ENCODE measurements at regions not wholly inside any gene's neighbourhood (a gene's known extent, or its start where the extent isn't known, plus 50 kb on each side); places are given as distances from the start of the nearest gene placed in this dataset.

DNA sequence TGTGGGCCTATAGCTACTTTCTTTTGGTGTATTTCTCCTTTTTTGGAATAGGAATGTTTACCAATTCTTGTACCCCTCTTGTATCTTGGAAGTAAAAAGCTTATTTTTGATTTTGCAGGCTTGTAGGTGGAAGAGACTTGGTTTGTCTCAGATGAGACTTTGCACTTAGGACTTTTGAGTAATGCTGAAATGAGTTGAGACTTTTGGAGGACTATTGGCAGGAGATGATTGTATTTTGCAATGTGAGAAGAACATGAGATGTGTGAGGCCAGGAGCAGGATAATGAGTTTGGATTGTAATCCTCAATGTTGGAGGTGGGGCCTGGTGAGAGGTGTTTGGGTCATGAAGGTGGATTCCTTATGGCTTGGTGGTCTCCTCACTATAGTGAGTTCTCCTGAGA lies 106.3 kb downstream of the KBTBD8 start:
- DNase-seq (ENCODE audit: low read depth), result no peak
- TF ChIP-seq CTCF (IDR thresholded peaks at IDR 0.05; ENCODE audit: low read depth, low read length, missing control alignments), result no peak
- H3K4me3 ChIP-seq (ENCODE audit: low read depth, low read length), result no peak overlapping the region

DNA sequence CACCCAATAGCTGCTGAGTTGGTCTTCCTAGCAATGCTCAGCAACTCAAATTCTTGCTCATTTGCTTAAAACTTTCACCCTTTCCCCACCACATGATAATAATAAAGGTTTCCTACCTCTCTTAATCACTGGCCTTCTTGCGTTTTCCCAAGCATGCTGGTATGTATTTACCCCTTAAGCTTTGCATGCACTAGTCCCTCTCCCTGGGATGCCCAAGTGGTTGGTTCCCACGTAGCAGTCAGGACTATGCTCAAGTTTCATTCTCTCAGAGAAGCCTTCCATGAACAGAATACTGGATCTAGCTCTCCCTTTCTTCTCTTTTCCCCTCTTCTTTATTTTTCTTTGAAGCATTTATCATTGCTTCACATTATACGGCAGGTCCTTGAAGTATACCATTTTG lies 108.8 kb downstream of the KBTBD8 start:
- TF ChIP-seq CTCF (IDR thresholded peaks at IDR 0.05; ENCODE audit: low read depth, low read length, missing control alignments), result no peak
- DNase-seq (ENCODE audit: low read depth), result no peak
- no peak overlapping the region for H3K4me3 ChIP-seq (ENCODE audit: low read depth, low read length)

- TF ChIP-seq CTCF (IDR thresholded peaks at IDR 0.05; ENCODE audit: low read depth, low read length, missing control alignments), result peak; percentile 60
- H3K4me3 ChIP-seq (ENCODE audit: low read depth, low read length), result no peak overlapping the region
- peak; percentile 15 for DNase-seq (ENCODE audit: low read depth)
Observed at GRCh38 chr3:67109651-67110204, 111.6 kb downstream of the KBTBD8 start.

DNA sequence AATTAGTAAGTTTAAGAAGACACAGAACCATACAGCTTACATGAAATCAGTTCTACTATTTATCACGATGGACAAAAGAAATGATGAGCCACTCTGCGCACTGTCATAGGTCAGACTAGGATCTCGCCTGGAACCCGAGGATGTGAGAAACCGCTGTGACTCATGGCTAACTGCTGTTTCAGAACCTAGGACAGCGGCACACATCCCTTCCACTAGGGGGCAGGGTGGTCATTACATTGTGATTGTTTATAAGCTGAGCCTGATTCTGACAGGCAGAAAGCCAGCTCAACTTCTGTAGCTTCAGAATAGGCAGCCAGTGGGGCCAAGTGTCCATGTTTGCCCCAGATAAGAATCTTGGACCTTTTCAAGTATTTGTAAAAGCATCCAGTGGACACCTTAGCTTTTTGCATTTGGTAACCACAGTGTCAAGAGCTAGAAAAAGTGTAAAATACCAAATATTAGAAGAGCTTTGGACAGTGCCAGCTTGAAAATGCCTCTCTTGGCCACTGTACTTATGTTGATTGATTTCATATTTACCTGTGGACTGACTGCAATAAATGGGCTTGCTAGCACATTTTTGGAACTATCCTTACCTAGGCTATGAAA lies 115.8 kb downstream of the KBTBD8 start:
- peak; percentile 62 for DNase-seq (ENCODE audit: low read depth)
- TF ChIP-seq CTCF (IDR thresholded peaks at IDR 0.05; ENCODE audit: low read depth, low read length, missing control alignments), result peak; percentile 96
- no peak overlapping the region for H3K4me3 ChIP-seq (ENCODE audit: low read depth, low read length)

DNA sequence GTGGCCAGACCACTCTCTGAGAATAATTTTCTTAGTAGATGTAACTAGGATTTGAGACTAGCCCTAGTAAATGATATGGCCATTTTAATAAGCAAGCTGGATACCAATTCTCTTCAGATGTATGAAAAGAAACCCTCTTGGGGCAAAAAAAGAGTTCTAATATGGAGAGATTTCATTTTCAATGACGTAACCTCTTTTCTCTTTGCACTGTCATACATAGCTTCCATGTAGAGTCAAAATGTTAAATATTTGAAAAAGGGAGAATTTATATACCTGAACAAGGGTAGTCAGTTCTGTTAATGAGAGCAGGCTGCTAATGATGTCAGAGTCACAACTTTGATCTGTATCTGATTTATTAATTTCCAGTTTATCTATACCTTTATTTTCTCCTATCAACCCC lies 120.0 kb downstream of the KBTBD8 start:
- H3K4me3 ChIP-seq (ENCODE audit: low read depth, low read length), result no peak overlapping the region
- no peak for DNase-seq (ENCODE audit: low read depth)
- TF ChIP-seq CTCF (IDR thresholded peaks at IDR 0.05; ENCODE audit: low read depth, low read length, missing control alignments), result no peak

DNA sequence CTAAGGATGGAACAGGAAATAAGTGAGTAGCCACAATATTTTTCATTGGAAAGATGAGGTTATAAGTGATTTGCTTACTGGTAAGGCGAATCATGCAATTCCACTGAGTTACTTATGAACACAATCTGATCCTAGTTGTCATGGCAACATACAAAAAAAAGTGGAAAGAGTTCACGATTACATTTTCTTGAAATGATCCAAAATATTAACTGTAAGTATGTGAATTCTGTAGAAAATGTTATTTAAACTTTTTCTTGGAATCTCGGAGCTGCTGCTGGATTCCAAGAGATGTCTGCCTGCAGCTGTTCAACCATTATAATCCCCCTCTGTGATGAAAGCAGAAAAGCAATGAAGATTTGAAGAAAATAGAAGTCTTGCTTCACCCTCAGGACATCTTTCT lies 120.5 kb downstream of the KBTBD8 start:
- no peak for DNase-seq (ENCODE audit: low read depth)
- no peak for TF ChIP-seq CTCF (IDR thresholded peaks at IDR 0.05; ENCODE audit: low read depth, low read length, missing control alignments)
- no peak overlapping the region for H3K4me3 ChIP-seq (ENCODE audit: low read depth, low read length)

- no peak overlapping the region for H3K4me3 ChIP-seq (ENCODE audit: low read depth, low read length)
- no peak for TF ChIP-seq CTCF (IDR thresholded peaks at IDR 0.05; ENCODE audit: low read depth, low read length, missing control alignments)
- no peak for DNase-seq (ENCODE audit: low read depth)
Observed at GRCh38 chr3:67123914-67124313, 125.8 kb downstream of the KBTBD8 start.
